ENCODE measurements at regions not wholly inside any gene's neighbourhood (a gene's known extent, or its start where the extent isn't known, plus 50 kb on each side); places are given as distances from the start of the nearest gene placed in this dataset.
"Not testable (repeated sequence)": the region's sequence is repeated elsewhere in the genome, so short reads cannot be mapped to it uniquely, and the experiment has no call there.

GRCh38 chr20:17862171-17862570, 106.4 kb downstream of the SNX5 start (continued):
- TF ChIP-seq, protein P1, sequence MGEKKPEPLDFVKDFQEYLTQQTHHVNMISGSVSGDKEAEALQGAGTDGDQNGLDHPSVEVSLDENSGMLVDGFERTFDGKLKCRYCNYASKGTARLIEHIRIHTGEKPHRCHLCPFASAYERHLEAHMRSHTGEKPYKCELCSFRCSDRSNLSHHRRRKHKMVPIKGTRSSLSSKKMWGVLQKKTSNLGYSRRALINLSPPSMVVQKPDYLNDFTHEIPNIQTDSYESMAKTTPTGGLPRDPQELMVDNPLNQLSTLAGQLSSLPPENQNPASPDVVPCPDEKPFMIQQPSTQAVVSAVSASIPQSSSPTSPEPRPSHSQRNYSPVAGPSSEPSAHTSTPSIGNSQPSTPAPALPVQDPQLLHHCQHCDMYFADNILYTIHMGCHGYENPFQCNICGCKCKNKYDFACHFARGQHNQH (CRISPR knock-in tag; IDR thresholded peaks at IDR 0.05) = no peak

GRCh38 chr20:17861620-17862019, 107.0 kb downstream of the SNX5 start:
- BruUV-seq (replicated peaks); H3K79me2 ChIP-seq (ENCODE audit: insufficient read depth, low read length); H2AFZ ChIP-seq (ENCODE audit: low read length); DNase-seq (ENCODE audit: low spot score); CTCF ChIA-PET (ENCODE audit: low intra/inter-chr PET ratio, low total read pairs); H3K36me3 ChIP-seq (replicated peaks in 1 of 2; ENCODE audit: control insufficient read depth in 1 of 2, insufficient read depth in 2 of 2, low read length in 2 of 2); H3K4me2 ChIP-seq (ENCODE audit: low read depth, low read length); FAIRE-seq; H4K20me1 ChIP-seq (ENCODE audit: insufficient read depth, low read length); in situ Hi-C loops (cut with HindIII; ENCODE audit: extremely low pct_ligation_motif_present, low pct_unique_long_range_greater_than_20kb); ATAC-seq; H3K27me3 ChIP-seq (ENCODE audit: control insufficient read depth in 1 of 2, insufficient read depth in 2 of 2, low read length in 2 of 2); H3K9ac ChIP-seq (ENCODE audit: insufficient read depth, low read depth, low read length); H3K9me3 ChIP-seq (ENCODE audit: low read length); intact Hi-C loops (cut with micrococcal nuclease; ENCODE audit: unreplicated experiment); H3K4me3 ChIP-seq (replicated peaks in 1 of 3; ENCODE audit: insufficient read depth in 1 of 3, low read depth in 2 of 3, low read length in 3 of 3); TF ChIP-seq LCORL (IDR thresholded peaks at IDR 0.05): not testable (repeated sequence)
- 97% methylated on average over 9 of the region's 9 CpGs for WGBS (ENCODE audit: low lambda C conversion rate)
- Histone ChIP-seq H3K27ac (ENCODE audit: extremely low read length, insufficient read depth, low read length) (peak overlapping the region; percentile 77), H3K4me1 (ENCODE audit: insufficient read depth, low read length) (peaks cover 100% of the 10 kb centered on the region)
- POLR2A ChIA-PET = interaction anchor here (1.8 to 18.0 kb wide), 7 partner anchors 8 to 182 kb away, joined by 5 to 763 read pairs (median 164); partner anchors contain the start of gene RRBP1
- TF ChIP-seq ZNF839 (CRISPR knock-in tag; IDR thresholded peaks at IDR 0.05; ENCODE audit: borderline replicate concordance) = 0 out of 2 replicates have a peak, but pooled peaks have one; percentile 26
- TF ChIP-seq MED1 (CRISPR knock-in tag; IDR thresholded peaks at IDR 0.05) = 0 out of 2 replicates have a peak, but pooled peaks have one; percentile 19
- TF ChIP-seq, protein P2, sequence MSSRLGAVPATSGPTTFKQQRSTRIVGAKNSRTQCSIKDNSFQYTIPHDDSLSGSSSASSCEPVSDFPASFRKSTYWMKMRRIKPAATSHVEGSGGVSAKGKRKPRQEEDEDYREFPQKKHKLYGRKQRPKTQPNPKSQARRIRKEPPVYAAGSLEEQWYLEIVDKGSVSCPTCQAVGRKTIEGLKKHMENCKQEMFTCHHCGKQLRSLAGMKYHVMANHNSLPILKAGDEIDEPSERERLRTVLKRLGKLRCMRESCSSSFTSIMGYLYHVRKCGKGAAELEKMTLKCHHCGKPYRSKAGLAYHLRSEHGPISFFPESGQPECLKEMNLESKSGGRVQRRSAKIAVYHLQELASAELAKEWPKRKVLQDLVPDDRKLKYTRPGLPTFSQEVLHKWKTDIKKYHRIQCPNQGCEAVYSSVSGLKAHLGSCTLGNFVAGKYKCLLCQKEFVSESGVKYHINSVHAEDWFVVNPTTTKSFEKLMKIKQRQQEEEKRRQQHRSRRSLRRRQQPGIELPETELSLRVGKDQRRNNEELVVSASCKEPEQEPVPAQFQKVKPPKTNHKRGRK (CRISPR knock-in tag; IDR thresholded peaks at IDR 0.05) = 0 out of 2 replicates have a peak, but pooled peaks have one; percentile 41
- 0 out of 2 replicates have a peak, but pooled peaks have one; percentile 51 for TF ChIP-seq LCORL (CRISPR knock-in tag; IDR thresholded peaks at IDR 0.05)
- peak; percentile 38 for TF ChIP-seq ZNF781 (CRISPR knock-in tag; IDR thresholded peaks at IDR 0.05; ENCODE audit: borderline replicate concordance, not compliant biosample characterization)
- peak; percentile 18; the same call in 1 of the 2 replicates for TF ChIP-seq KDM5B (CRISPR knock-in tag; IDR thresholded peaks at IDR 0.05; ENCODE audit: borderline replicate concordance)
- 0 out of 2 replicates have a peak, but pooled peaks have one; percentile 36 for TF ChIP-seq MYC (CRISPR knock-in tag; IDR thresholded peaks at IDR 0.05; ENCODE audit: borderline replicate concordance)
- TF ChIP-seq ZMYM4 (CRISPR knock-in tag; IDR thresholded peaks at IDR 0.05) = 0 out of 2 replicates have a peak, but pooled peaks have one; percentile 28
- 0 out of 2 replicates have a peak, but pooled peaks have one; percentile 20 for TF ChIP-seq ETV5 (CRISPR knock-in tag; IDR thresholded peaks at IDR 0.05; ENCODE audit: borderline replicate concordance)
- TF ChIP-seq ZNF550 (CRISPR knock-in tag; IDR thresholded peaks at IDR 0.05; ENCODE audit: borderline replicate concordance) = 0 out of 2 replicates have a peak, but pooled peaks have one; percentile 68
- TF ChIP-seq, protein P3, sequence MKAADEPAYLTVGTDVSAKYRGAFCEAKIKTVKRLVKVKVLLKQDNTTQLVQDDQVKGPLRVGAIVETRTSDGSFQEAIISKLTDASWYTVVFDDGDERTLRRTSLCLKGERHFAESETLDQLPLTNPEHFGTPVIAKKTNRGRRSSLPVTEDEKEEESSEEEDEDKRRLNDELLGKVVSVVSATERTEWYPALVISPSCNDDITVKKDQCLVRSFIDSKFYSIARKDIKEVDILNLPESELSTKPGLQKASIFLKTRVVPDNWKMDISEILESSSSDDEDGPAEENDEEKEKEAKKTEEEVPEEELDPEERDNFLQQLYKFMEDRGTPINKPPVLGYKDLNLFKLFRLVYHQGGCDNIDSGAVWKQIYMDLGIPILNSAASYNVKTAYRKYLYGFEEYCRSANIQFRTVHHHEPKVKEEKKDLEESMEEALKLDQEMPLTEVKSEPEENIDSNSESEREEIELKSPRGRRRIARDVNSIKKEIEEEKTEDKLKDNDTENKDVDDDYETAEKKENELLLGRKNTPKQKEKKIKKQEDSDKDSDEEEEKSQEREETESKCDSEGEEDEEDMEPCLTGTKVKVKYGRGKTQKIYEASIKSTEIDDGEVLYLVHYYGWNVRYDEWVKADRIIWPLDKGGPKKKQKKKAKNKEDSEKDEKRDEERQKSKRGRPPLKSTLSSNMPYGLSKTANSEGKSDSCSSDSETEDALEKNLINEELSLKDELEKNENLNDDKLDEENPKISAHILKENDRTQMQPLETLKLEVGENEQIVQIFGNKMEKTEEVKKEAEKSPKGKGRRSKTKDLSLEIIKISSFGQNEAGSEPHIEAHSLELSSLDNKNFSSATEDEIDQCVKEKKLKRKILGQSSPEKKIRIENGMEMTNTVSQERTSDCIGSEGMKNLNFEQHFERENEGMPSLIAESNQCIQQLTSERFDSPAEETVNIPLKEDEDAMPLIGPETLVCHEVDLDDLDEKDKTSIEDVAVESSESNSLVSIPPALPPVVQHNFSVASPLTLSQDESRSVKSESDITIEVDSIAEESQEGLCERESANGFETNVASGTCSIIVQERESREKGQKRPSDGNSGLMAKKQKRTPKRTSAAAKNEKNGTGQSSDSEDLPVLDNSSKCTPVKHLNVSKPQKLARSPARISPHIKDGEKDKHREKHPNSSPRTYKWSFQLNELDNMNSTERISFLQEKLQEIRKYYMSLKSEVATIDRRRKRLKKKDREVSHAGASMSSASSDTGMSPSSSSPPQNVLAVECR (CRISPR knock-in tag; IDR thresholded peaks at IDR 0.05; ENCODE audit: borderline replicate concordance) = 0 out of 2 replicates have a peak, but pooled peaks have one; percentile 37
- TF ChIP-seq ZNF225 (CRISPR knock-in tag; IDR thresholded peaks at IDR 0.05) = 0 out of 2 replicates have a peak, but pooled peaks have one; percentile 49

All from HepG2 (cell line).